Heart right ventricle (tissue), 16 donors: ENCODE measurements at regions not wholly inside any gene's neighbourhood (a gene's known extent, or its start where the extent isn't known, plus 50 kb on each side); places are given as distances from the start of the nearest gene placed in this dataset.

Source experiments
- ATAC-seq, 8 donors: fragments of 200-7000 bp; cut with Tn5 transposase; one replicate each; pipeline ENCODE4 v1.9.1; 2020; ENCODE audit warnings: mild to moderate bottlenecking in 8 of 8, moderate library complexity in 8 of 8, moderate number of reproducible peaks in 1 of 8
- DNase-seq, 2 donors: peaks; one replicate each; pipeline ENCODE4 v3.0.0-alpha.2; 2020
- H3K27ac ChIP-seq, 10 donors: fragments of 200-600 bp; sonication (generic) in 2 of 10; one replicate each; pipeline versions ENCODE4 v1.5.0 to v1.8.0; 2020 to 2022; ENCODE audit warnings: mild to moderate bottlenecking in 3 of 10
- H3K27me3 ChIP-seq, 7 donors: fragments of 200-600 bp; one replicate each; pipeline ENCODE4 v1.8.0; 2021 to 2022; ENCODE audit warnings: mild to moderate bottlenecking in 2 of 7
- H3K36me3 ChIP-seq, 9 donors: fragments of 200-600 bp; sonication (generic) in 1 of 9; one replicate each; pipeline versions ENCODE4 v1.5.0 to v1.8.0; 2020 to 2022; ENCODE audit warnings: mild to moderate bottlenecking in 2 of 9
- H3K4me1 ChIP-seq, 9 donors: fragments of 200-600 bp; sonication (generic) in 1 of 9; one replicate each; pipeline versions ENCODE4 v1.5.0 to v1.8.0; 2020 to 2022; ENCODE audit warnings: mild to moderate bottlenecking in 4 of 9
- H3K4me3 ChIP-seq, 10 donors: fragments of 200-600 bp; sonication (generic) in 2 of 10; one replicate each; pipeline versions ENCODE4 v1.5.0 to v1.8.0; 2020 to 2022; ENCODE audit warnings: mild to moderate bottlenecking in 7 of 10, moderate library complexity in 2 of 10
- H3K9me3 ChIP-seq, 11 donors: fragments of 200-600 bp in 10 of 11; sonication (generic) in 2 of 11; one replicate each; pipeline versions ENCODE4 v1.5.0 to v1.8.0; 2013 to 2022; ENCODE audit warnings: mild to moderate bottlenecking in 2 of 11, control low read depth in 1 of 11, moderate library complexity in 1 of 11
- CTCF ChIP-seq, 9 donors: fragments of 200-600 bp; sonication (generic) in 2 of 9; IDR thresholded peaks; one replicate each; pipeline versions ENCODE4 v1.5.0 to v1.8.0; 2021 to 2022; ENCODE audit warnings: antibody characterized with exemption in 9 of 9, mild to moderate bottlenecking in 5 of 9, moderate library complexity in 1 of 9
- WGBS, 2 donors: extraction: QIAGEN DNeasy Blood & Tissue Kit; methylation state at CpG; one replicate each; pipeline ENCODE4 v1.1.7; 2013; ENCODE audit warnings: inconsistent platforms in 1 of 2; 5-methylcytosine and 5-hydroxymethylcytosine counted together
- intact Hi-C, 10 donors: fragments of 100-400 bp; cut with DNase I; formaldehyde crosslinking; loops; one replicate each; pipeline versions ENCODE4 v1.11.1 to v1.14.2; 2022
- donor health status: Arrhythmogenic right ventricular cardiomyopathy.
- donor health status: ischemic (EF 13 %, LVEDD 7.1; RV severe dilation, severe dysfunction).
- donor health status: healthy with polysubstance abuse.
- donor health status: DM: no; HTN: yes; CAD: no.
- donor health status: DM: no; HTN: no; CAD: no.
- donor health status: ischemic (EF 25% LVEDD 6.9; RV normal size, moderate dysfunction).
- donor health status: ischemic (EF 25% LVEDD 5.7; RV mildly dilated, moderate dysfunction).
- donor health status: healthy.
- donor health status: DM: yes; HTN: yes; CAD: no.
- donor health status: Ischemic cardiomyopathy.
- donor health status: ischemic (EF 35%, LVEDD 5.7; RV mildly dilated, moderate dysfunction).
- donor health status: nonischemic (EF 11% LVEDD 7.7; RV severe dilation, severe dysfunction).
- donor health status: DM: yes; HTN: yes; CAD: no.
- donor health status: PGD.
- donor health status: ischemic (EF 29% LVEDD 5.4; RV normal size, mild dysfunction).
- donor health status: nonischemic (EF 23%, LVEDD 6.1; RV moderate dilation, normal function).

- ATAC-seq = no peak
- Histone ChIP-seq H3K27me3 (no peaks in the 10 kb centered on the region), H3K4me3 (no peak overlapping the region), H3K27ac (no peak overlapping the region), H3K4me1 (no peaks in the 10 kb centered on the region), H3K9me3 (peaks cover 0 to 5% (median 0%) of the 10 kb centered on the region in 11 donors), H3K36me3 (no peaks in the 10 kb centered on the region)
- no peak for TF ChIP-seq CTCF (IDR thresholded peaks at IDR 0.05)
- 82 to 88% methylated on average over 2 of the region's 2 CpGs for WGBS, 2 donors
- intact Hi-C loops = no loop called here
- no peak for DNase-seq
These were observed 1210.0 kb downstream of the SLITRK1 start for GRCh38 chr13:82672248-82672647.

DNA sequence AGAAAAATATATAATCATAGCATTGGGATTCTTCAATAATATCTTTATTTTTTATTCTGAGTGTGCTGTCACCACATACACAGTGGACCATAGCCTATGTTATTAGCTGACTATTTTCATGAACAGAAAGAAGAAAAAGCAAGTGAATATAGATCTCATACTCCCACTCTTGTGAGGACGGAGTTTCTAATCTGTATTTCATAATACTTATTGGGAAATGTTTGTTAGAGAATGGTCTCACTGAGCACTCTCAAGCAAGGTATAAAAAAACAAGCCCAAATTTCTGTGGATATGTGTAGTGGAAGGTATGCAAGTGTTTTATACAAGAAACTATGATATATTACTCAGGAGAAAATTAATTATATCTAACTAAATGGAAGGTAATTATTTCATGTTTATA lies 1218.1 kb downstream of the SLITRK1 start:
- no peak for ATAC-seq
- no peak overlapping the region for H3K27ac ChIP-seq
- no peaks in the 10 kb centered on the region for H3K4me1 ChIP-seq
- H3K27me3 ChIP-seq = no peaks in the 10 kb centered on the region
- H3K4me3 ChIP-seq = no peak overlapping the region
- no peak for TF ChIP-seq CTCF (IDR thresholded peaks at IDR 0.05)
- no peak for DNase-seq
- intact Hi-C loops = no loop called here
- 72 to 74% methylated on average over 1 of the region's 1 CpG for WGBS, 2 donors
- H3K36me3 ChIP-seq = no peaks in the 10 kb centered on the region
- no peaks in the 10 kb centered on the region for H3K9me3 ChIP-seq

DNA sequence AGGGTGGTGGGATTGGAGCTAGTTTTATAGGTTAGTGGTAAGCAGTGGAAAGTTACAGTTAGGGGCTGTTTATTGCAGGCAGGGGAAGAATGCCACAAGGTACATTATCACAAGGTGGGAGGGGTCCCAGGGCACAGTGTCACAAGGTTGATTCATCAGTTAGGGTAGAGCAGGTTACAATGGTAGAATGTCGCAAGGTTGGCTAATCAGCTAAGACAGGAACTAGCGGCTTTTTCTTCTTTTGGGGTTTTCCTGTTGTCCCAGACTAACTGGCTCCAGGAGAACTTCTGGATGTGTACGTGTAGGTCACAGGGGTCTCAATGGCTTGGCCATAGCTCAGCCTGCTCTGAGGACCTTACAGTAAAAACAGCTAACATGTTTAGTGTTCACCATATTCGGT lies 1221.1 kb downstream of the SLITRK1 start:
- ATAC-seq (no peak), DNase-seq (no peak)
- H3K36me3 ChIP-seq = no peaks in the 10 kb centered on the region
- H3K9me3 ChIP-seq = no peaks in the 10 kb centered on the region
- no peak overlapping the region for H3K4me3 ChIP-seq
- H3K27me3 ChIP-seq = no peaks in the 10 kb centered on the region
- WGBS, 2 donors = 78% methylated on average over 4 of the region's 4 CpGs
- no peak for TF ChIP-seq CTCF (IDR thresholded peaks at IDR 0.05)
- intact Hi-C loops = no loop called here
- no peak overlapping the region for H3K27ac ChIP-seq
- H3K4me1 ChIP-seq = no peaks in the 10 kb centered on the region

GRCh38 chr13:82658811-82659210 lies 1223.5 kb downstream of the SLITRK1 start:
- Histone ChIP-seq H3K27ac (no peak overlapping the region), H3K36me3 (no peaks in the 10 kb centered on the region), H3K27me3 (no peaks in the 10 kb centered on the region), H3K4me3 (no peak overlapping the region), H3K4me1 (no peaks in the 10 kb centered on the region), H3K9me3 (peaks cover 0 to 6% (median 0%) of the 10 kb centered on the region in 11 donors)
- no peak for TF ChIP-seq CTCF (IDR thresholded peaks at IDR 0.05)
- DNase-seq (no peak), ATAC-seq (no peak)
- 50 to 62% methylated on average over 1 of the region's 1 CpG for WGBS, 2 donors
- intact Hi-C loops = no loop called here

DNA sequence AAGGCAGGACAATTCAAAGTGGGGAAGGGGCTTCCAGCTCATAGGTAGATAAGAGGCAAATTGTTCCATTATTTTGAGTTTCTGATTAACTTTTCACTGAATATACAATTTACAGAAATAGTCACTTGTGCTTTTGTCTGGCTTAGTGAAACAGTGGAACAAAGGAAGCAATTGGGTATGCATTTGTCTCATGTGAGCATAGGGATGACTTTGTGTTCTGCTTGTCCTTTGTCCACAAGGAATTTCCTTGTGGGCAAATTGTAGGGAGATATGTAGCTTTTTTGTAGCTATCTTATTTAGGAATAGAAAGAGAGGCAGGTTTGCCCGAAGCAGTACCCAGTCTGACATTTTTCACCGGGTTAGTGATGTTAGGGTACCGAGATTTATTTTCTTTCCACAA lies 1224.8 kb downstream of the SLITRK1 start:
- TF ChIP-seq CTCF (IDR thresholded peaks at IDR 0.05) = no peak
- no peak for DNase-seq

More for the DNA sequence above, 1224.8 kb downstream of the SLITRK1 start:
- ATAC-seq = no peak
- Histone ChIP-seq H3K4me1 (no peaks in the 10 kb centered on the region), H3K36me3 (no peaks in the 10 kb centered on the region), H3K27ac (no peak overlapping the region), H3K27me3 (no peaks in the 10 kb centered on the region), H3K9me3 (peaks cover 0 to 6% (median 0%) of the 10 kb centered on the region in 11 donors), H3K4me3 (no peak overlapping the region)
- WGBS, 2 donors = 84 to 92% methylated on average over 3 of the region's 3 CpGs
- intact Hi-C loops = no loop called here
